HG02642 (cell line): ENCODE measurements at regions not wholly inside any gene's neighbourhood (a gene's known extent, or its start where the extent isn't known, plus 50 kb on each side); places are given as distances from the start of the nearest gene placed in this dataset.

ENCODE experiments used
- ATAC-seq: cut with Tn5 transposase; IDR thresholded peaks from one replicate; pipeline ENCODE4 v1.9.1; 2021; ENCODE audit warnings: mild to moderate bottlenecking; ENCODE audit not compliant: unreplicated experiment, poor library complexity

DNA sequence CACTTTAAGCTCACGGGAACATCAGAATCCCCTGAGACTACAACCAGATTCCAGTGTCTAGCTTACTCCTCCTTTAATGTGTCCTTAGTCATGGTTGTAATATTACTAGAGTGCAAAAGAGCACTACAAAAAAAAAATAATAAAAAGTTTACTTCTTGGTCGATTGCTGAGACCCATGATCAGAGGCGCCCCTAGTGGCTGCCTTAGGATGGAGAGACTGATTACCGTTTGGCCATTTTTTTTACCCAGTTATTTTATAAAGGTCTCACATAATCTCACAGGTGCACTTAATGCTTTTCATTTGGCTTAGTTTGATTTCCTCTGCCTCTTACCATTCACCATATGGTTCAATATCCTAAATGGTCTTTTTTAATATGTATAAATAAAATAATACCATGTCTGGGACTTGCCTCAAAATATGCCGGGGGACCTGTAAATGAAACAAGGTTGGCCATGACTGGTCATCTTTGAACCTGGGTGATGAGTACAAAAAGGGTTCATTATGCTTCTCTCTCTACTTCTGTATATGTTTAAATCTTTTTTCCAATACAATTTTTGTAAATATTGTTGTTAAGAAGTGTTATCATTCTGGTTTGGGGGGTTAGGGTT is 331.5 kb upstream of the NFE2L3 start:
- ATAC-seq: no peak

DNA sequence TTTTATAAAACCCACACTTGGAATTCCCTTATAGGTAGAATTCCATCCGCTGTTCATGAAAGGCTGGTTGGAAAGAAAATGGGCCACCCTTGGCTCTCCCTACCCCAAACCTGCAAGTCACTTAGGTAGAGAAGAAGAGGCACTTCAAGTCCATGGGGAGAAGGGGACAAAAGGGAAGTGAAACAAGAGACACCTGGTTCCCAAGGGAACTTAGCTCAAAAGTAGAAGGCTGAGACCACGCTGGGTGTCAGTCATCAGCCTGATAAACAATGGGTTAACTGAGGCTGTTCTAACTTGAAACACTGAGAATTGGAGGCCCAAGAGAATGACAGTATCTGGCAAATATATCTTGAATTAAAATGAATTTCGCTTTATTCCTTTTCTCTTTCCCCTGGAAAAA is 330.8 kb upstream of the NFE2L3 start:
- ATAC-seq: peak; percentile 51

DNA sequence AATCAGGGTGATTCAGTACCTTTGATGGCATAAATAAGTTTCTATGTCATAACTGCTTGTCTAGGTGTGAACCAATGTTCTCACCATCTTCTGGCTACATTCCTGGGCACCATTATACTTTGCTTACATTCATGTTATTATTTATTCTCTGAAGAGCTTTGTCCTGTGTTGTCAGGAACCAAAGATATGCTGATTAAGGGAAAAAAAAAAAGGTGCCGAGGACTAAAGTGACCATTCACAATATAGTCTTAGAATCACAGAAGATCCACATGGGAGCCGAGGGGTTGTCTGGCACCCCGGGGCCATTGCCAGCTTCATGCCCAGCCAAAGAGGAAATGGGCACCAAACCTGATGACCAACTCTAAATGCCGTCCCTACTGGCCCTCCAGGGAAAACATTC is 329.2 kb upstream of the NFE2L3 start:
- ATAC-seq: no peak

DNA sequence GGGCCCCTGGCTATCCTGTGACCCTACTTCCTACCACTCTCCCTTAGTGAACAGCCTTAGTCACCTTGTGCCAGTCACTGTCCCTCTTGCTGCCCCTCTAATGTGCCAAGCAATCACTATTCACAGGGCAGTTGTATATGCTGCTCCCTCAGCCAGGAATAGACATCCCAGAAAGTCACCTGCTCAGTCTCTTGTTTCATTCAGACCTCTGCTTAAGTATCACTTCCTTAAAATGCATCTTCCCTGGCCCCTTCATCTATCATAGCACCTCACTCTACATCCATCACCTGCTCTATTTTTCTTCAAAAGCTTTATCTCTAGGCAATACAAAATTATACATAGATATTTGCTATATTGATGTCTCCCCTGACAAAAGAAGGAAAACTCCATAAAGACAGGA is 328.4 kb upstream of the NFE2L3 start:
- no peak for ATAC-seq

DNA sequence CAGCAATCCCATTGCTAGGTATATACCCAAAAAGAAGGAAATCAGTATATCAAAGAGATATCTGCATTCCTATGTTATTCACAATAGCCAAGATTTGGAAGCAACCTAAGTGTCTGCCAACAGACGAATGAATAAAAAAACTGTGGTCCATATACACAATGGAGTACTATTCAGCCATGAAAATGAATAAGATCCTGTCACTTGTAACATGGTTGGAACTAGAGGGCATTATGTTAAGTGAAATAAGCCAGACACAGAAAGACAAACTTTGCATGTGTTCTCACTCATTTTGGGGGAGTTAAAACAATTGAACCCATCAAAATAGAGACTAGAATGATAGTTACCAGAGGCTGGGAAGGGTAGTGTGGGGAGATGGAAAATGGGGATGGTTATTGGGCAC is 323.5 kb upstream of the NFE2L3 start:
- ATAC-seq: no peak

DNA sequence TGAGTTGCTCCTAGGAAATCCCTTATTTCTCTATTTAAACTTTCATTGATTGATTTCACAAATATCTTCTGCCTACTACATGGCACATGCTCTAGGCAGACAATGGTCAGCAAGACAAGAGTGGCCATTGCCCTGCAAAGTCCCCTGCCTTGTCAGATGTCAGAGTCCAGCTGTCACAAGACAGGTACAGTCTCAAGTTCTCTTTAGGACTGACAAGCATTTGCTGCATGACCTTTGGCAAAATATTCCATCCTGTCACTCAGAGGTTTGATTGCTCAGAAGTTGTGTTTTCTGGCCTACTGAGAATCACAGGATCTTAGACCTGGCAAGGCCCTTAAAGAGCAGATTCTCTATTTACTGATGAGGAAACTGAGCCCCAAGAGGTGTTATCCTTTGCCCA is 322.3 kb upstream of the NFE2L3 start:
- ATAC-seq: no peak

DNA sequence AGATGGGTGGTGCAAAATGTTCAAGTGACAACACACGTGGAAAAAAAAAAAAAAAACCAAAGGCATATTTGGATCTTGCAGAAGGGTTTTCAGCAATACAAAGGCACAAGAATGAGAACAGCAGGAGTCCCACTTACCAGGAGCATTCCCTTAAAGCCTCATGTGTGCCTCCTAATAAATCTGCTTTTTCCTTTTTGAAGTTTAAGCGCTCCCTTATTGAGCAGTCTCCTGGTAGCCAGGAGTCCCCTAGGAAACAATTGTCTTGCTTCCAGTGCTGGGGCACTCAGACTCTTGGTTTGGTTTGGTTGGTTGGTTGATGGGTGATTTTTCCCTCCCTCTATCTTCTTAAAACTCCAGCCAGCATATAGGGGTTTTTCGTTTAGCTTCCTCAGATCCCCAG is 321.8 kb upstream of the NFE2L3 start:
- no peak for ATAC-seq

DNA sequence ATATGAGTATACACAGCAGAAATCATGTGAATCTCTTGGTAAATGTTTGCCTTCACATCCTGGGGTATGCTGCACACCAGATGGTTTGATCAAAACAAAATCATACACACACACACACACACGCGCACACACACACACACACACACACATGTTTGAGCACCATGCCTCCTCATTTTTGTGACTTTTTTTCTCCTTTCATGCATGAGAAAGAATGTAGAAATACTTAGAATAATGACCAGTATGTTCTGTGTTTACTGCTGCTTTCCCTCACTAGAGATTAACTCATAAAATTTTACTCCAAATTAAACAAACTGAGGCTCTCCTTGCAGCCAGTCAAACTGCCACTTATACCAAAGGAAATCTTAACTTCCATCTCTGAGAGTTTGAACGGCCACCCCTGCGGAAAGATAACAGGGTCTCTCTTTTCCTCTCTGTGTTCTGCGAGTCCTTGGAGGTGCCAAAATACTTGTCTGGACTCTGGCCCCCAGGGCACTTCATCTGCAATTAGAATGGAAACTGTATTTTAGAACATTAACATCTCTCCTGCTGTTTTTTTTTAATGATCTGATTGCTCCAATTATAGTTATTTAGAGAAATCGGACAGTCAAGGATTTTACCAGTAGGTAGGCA is 320.8 kb upstream of the NFE2L3 start:
- no peak for ATAC-seq

DNA sequence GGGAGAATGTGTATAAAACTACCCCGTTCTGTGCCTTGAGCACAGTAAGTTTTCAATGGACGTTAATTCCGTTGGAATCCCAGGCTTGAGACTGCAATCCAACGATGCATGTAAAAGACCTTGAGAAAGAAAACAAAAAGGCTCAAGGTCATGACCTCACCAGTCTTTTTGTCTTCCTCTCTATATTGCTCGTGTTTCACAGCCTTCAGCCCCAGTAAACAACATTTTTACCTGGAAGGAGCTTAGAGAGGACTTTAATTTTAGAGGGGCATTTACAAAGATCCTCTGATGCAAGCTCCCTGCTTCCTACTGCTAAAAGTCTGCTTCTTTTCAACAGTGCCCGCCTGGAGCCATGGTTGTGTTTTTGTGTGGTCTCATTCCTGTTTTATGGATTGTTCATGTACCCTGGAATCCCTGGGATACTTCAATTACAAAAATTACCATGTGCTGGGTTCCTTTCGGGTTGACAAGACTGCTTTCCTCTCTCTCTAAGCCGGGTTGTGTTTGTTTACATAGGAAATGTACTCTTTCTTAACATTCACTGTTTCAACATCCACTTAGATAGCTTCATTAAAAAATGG is 320.1 kb upstream of the NFE2L3 start:
- no peak for ATAC-seq

DNA sequence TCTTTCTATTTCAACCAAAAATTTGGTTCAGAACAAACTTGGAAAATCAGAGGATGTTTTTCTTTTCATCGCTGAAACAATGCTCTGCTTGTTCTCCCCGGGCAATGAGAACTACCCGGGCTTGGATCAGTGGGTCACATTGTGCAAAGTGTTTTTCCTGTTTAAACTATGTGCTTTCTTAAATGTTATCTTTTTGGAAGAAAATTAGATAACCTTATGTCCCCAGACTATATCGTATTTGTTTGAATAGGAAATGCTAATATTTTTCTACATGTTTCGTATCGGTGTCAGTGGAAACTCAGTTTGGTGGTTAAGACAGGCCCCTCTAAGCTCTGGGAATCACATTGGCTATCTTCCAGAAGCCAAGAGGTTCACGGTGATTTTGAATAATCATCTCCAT is 319.5 kb upstream of the NFE2L3 start:
- no peak for ATAC-seq

DNA sequence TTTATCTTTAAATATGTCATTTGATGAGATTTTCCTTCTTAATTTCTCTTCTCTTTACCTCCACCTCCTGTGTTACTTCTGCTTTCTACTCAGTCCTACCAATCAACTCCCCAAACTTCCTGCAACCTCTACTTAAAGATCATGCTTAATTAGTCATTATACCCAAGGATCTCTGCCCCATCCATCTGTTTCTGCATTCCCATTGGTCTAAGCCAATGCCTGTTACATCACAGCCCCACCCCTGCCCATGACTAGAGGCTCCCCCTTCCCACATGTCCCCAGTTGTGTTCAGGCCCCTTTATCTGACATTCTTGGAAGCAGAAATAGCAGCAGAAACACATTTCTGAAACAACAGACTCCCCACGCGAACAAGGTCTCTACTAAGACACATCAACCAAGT is 319.1 kb upstream of the NFE2L3 start:
- ATAC-seq: no peak

DNA sequence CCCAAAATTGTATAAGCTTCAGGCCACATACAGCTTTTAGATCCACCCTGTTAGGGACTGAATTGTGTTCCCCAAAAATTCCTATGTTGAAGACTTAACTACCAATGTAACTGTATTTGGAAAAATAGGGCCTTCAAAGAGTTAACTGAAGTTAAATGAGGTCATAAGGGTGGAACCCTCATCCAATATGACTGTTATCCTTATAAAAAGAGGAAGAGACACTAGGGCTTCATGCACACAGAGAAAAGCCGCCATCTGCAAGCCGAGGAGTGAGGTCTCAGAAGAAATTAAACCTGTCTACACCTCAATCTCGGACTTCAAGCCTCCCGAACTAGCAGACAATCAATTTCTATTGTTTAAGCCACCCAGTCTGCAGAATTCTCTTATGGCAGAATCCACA is 317.9 kb upstream of the NFE2L3 start:
- no peak for ATAC-seq

DNA sequence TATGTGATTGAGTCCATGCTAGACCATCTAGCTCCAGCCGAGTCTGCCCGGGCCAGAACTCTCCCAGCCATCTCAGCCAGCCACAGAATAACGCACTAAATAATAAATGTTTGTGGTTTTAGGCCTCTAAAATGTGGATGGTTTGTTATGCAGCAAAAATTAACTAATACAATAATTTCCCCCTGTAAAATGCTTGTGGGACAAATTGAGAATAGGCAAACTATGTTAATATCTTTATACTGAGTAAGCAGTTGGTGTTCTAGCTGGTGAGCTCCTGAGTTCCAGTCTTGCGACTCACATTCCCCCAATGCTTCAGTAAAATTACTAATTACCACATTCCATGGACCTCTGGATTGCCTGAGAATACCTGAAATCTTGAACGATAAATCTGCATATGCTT is 316.8 kb upstream of the NFE2L3 start:
- no peak for ATAC-seq

DNA sequence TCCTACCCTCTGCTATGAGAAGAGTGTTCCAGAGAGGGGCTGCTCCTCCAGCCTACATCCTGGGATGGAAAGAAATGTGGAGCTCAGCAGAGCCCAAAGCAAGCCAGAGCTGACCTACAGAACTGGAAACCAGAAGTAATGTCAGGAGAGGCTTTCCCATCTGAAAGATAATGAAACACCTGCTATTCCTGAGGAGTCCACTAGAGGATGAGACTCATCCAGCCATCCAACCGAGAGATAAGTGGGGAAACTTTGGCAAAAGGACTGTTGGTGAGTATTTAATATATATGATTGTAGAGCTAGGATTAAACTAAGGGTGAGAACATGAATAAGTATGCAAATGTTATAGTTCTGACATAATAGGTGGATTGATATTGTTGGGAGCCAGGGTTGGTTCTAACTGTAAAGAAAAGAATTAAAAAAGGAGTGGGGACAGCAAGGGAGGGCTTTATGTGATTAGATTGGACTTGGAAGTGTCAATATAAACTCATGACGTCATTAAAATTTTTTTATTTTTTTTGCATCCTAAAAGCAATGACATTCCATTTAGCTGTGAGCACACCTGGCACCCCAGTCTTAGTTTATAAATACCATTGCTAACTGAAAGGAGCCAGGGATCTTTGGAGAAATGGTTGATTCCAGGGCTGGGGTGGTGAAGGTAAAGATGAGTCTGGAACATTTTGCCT is 312.8 kb upstream of the NFE2L3 start:
- ATAC-seq: no peak

DNA sequence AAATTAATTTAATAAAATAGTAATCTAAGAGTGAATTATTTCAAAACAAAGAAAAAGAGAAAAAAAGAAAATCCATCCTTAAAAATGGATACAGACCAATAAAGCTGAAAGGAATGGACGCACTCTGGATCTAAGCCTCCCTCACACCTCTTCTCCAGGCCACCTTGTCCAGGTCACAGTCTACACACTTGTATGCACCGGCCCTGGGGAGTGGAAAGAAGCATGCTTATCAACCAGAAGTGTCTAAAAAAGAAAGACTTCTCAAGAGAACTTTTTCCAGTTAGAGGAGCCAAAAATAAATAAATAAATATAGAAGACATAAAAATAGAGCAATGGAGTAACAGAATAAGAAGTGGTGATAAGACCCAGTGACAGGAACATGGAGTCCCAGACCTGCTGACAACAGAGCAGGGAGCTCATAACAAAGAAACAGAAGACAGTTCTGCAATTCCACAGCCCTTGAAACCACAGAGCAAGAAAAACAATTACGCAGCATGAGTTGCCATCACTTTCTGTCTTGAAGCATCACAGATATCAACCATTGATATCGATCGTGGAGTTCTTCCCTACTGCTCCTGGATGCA is 311.7 kb upstream of the NFE2L3 start:
- no peak for ATAC-seq

DNA sequence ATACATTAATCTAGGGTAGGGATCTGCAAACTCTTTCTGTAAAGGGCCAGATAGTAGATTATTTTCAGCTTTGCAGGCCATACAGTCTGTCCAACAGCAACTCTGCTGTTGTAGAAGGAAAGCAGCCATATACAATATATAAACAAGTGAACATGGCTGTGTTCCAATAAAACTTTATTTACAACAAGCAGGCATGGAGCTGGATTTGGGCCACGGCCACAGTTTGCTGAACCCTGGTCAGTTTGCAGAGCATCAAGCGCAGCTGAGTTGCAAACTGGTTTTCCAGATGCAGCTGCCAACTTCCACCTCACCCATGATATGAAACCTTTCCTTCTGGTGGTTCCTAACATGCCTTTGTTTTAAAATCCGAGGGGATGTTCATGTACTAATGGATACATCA is 310.4 kb upstream of the NFE2L3 start:
- ATAC-seq: no peak

DNA sequence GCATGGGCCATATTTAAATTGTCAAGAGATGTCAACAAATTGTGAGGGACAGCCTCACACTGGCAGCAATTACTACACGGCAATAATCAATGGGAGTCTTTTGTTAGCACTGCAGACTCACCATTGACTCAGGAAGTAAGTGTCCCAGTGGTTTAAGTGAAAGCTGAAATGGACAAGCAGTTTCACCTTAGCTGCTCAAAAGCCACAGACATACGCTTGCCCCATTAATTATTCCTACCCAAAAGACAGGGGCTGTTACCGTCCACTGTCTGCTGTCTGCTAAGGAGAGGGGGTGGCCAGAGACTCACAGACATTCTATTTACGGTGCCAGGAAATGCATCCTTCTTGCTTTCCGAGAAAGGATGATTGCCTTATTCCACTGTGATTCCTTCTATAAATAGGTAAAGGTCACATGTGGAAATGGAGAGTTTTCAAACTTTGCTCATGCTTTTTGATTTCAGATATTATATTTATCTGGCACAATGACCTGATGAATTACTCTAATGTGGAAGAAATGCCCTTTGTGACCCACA is 309.7 kb upstream of the NFE2L3 start:
- ATAC-seq: no peak

DNA sequence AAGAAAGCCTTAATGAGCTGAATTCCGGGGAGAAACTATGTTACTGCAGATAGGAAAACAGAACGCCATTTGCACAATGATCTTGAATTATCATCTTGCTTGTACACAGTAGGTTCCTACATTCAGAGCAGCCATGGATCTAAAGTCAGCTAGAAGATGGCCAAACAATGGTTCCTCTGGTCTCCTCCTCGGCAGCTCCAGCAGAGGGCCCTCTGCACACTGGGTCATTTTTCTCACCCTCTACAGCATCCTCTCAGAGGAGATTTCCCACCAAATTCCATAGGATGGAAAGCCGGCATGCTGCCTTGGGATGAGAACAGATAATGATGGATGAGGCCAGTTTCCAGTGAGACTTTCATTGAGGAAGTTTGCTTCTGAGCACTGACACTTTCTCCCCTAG is 308.5 kb upstream of the NFE2L3 start:
- ATAC-seq: no peak

DNA sequence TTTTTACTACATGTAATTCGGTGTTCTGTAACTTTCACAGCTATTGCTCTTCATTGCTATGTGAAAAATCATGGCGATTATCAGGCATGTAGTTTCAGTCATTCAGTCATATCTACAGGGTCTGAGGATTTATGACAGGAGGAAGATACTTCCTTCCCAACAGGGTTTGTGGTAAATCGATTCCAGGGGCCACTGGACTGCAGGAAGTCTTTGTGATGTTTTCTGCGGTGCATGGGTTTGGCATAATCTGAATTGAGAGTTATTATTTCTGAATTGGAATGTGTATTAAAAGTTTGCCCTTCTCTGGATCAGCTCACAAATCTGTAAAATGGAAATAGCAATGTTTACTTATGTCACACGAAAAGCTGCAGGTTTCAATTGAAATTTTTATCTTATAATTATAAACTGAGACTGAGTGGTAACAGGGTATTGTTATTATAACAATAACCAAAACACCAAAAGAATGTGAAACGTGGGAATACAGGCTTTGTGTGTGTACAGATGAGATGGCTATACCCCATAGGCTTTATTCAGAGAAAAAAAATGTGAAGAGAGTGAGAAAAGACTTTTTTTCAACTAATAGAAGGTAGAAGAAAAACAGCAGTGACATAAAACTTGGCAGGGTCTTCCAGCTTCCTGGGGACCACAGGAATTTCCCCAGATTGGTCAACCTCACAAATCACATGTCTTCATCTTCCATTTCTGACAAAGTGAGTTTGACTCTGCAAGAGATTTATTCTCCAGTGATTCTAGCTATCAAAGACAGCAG is 307.7 kb upstream of the NFE2L3 start:
- no peak for ATAC-seq

DNA sequence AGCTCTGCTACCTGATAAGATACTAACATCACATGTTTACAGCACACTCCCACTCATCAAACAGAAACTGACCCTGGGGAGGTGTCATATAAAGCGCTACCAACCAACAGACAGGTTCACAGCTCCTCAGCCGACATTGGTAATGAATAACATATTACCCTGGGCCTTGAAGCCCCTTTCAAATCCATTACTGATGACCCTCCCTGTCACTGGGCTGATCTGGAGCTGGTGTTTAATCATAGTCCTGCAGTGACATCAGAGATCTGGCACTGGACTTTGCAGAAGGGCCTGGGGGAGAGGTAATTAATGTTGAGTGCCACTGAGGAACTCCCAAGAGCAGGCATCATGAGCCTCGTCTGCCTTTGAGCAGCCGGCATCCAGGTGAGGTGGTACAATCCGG is 306.5 kb upstream of the NFE2L3 start:
- no peak for ATAC-seq
